CMK (cell line): ENCODE measurements at regions not wholly inside any gene's neighbourhood (a gene's known extent, or its start where the extent isn't known, plus 50 kb on each side); places are given as distances from the start of the nearest gene placed in this dataset.
A peak's percentile ranks its signal among the peaks of the same experiment; 100 is the strongest.

Experiments
- DNase-seq: peaks from one replicate; pipeline ENCODE4 v3.0.0-alpha.2; 2010; ENCODE audit warnings: low read depth

DNA sequence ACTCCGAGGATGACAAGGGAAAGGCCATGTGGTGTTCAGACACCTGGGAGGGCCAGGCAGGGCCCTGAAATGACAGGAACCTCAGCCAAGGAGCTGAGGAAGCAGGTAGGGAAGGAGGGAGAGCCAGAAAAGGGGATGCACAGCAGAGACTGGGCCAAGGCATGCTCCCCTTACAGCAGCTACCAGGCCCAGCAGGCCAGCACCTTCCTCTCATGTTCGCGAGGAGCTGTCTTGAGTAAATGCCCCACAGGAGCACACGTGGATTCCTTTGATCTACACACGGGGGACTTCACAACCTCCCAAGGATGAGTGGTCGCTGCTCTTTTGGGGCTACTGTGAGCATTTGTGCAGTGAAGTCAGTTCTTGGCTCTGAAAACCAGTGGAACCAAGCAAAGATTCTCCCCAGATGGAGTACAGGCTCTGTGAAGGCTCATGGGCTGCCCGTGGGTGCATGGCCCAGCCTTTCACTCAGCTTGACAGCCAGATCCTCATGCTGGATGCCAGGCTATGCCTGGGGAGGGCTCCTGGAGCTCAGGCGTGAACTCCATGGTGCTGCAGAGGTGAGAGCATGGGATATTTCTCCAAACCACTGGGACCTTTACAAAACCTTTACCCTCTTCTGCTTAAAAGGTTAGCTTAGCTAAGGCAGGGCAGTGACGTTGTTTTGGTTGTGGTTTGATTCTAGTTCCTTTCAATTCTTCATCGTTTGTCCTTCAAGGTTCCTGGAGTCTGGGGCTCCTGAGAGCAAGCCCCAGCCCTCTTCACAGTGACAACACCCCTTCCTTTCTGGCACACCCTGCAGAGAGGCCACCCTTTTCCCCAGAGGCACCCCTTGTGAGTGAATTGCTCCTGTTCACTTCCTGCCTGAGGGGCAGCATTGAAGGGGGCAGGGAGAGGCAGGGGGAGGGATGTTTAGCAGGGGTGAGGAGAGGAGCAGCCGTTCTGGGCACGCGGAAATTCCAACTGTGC is 74.2 kb upstream of the ZPBP start:
- DNase-seq: no peak

GRCh38 chr7:50164559-50165170 is 71.6 kb upstream of the ZPBP start:
- DNase-seq: no peak

- DNase-seq: no peak
Measured at GRCh38 chr7:50160206-50160605, 67.2 kb upstream of the ZPBP start.

DNA sequence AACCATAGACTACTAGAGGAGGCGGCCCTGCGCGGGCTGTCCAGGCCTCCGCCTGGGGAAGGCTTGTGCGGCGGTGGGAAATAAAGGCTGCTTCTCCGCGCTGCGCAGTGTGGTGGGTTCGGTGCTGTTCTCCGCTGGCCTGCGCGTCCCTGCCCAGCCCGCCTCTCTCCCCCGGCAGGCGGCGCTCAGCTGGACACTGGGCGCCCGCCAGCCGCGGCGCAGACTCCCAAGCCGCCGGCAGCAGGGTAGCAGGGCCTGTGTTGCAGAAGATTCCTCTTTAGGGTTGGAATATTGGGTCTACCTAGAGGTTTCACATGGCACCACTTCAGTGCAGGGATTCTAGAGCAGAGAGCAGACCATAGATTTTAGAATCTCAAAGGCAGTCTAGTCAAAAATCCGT is 66.1 kb upstream of the ZPBP start:
- DNase-seq: no peak

GRCh38 chr7:50156706-50157105 is 63.7 kb upstream of the ZPBP start:
- DNase-seq: peak; percentile 17

GRCh38 chr7:50156163-50156562 is 63.1 kb upstream of the ZPBP start:
- no peak for DNase-seq

DNA sequence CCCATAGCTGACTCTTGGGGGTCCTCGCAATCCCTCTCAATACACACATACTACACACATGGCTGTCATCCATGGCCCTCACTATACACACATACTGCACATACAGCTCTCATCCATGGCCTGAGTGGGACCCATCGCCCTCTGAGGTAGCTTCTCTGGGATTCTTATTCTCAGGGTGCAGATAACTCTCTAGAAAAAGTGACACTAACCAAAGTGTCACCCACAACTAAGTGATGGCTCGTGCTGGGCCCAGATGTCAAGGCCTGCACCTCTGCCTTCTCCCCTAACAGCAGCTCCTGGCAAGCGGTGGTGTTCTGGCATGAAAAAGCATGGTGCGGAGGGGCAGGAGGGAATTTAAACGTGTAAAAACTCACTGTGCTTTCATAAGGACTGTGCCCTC is 62.7 kb upstream of the ZPBP start:
- no peak for DNase-seq

DNA sequence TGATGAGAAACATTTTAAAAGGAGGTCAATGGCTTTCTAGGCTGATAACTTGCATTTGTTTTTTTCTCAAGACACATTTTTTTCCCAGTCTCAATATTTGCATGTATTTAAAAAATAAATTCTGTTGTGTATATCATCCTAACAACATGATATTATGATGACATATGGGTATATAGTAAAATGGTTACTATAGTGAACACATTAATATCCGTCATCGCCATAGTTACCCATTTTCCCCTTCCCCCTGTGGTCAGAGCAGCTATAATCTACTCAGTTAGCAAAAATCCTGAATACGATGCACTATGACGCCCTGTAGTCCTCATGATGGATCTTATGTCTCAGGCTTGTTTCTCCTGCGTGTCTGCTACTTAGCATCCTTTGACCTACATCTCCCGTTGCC is 60.9 kb upstream of the ZPBP start:
- DNase-seq: no peak

GRCh38 chr7:50153148-50153547 is 60.1 kb upstream of the ZPBP start:
- no peak for DNase-seq

- DNase-seq: no peak
Measured at GRCh38 chr7:50152486-50152885, 59.4 kb upstream of the ZPBP start.

DNA sequence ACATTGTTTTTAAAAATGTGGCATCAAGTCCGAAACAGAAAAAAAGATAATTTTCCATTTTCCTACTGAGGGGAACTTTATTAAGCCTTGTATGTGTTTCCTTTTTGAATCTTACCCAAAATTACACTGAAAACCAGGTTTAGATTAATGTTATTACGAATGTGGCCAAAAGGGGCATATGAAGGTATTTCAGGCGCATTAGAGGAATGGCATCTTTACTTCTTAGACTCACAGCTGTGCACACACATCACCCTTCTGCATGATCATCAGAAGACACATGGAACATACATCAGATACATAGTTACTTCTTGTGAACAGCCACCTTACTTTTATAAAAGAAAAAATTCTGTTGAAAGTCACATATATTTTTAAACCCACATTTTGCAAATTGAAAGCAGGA is 58.6 kb upstream of the ZPBP start:
- no peak for DNase-seq

- no peak for DNase-seq
Measured at GRCh38 chr7:50151001-50151400, 58.0 kb upstream of the ZPBP start.

DNA sequence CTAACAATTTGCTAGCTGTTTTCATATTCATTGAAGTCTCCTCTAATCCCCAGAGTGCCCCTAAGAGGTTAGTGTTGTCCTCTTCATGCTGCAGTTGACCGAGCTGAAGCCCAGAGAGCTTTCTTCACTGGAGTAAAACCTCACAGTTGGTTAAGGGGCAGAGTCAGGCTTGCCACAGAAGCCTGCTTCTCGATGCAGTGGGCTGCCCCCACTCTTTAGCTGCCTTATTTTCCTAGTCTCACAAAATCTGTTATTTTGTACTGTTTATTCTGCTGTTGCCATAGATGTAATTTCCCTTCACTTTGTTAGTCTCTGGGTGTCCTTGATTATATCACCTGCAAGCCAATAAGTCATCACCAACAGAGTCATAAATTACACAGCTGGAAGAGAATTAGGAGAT is 56.3 kb upstream of the ZPBP start:
- DNase-seq: no peak

- no peak for DNase-seq
Measured at GRCh38 chr7:50147951-50148808, 55.1 kb upstream of the ZPBP start.

- DNase-seq: no peak
Measured at GRCh38 chr7:50146692-50147091, 53.6 kb upstream of the ZPBP start.

GRCh38 chr7:50145801-50146338 is 52.8 kb upstream of the ZPBP start:
- DNase-seq: no peak

GRCh38 chr7:50145226-50145625 is 52.2 kb upstream of the ZPBP start:
- DNase-seq: no peak
